Gastroesophageal sphincter (tissue), 3 donors: ENCODE measurements at regions not wholly inside any gene's neighbourhood (a gene's known extent, or its start where the extent isn't known, plus 50 kb on each side); places are given as distances from the start of the nearest gene placed in this dataset.

ENCODE experiments used
- CTCF ChIP-seq, 4 experiments: fragments of 200-600 bp in 2 of 4; fragments of 450-650 bp in 2 of 4; sonication (generic) in 1 of 4; IDR thresholded peaks; one replicate each; pipeline ENCODE4 v1.5.1; 2017 to 2019; ENCODE audit warnings: antibody characterized with exemption in 4 of 4, mild to moderate bottlenecking in 2 of 4, moderate library complexity in 2 of 4
- POLR2AphosphoS5 ChIP-seq: sonication (generic); formaldehyde crosslinking; IDR thresholded peaks from one replicate; pipeline ENCODE4 v1.6.1; 2017; ENCODE audit warnings: antibody characterized with exemption

- TF ChIP-seq POLR2AphosphoS5 = no peak
- no peak for TF ChIP-seq CTCF (IDR thresholded peaks at IDR 0.05)
Observed at GRCh38 chr11:11117730-11118129, 235.3 kb downstream of the CSNK2A3 start.
